C4-2B (cell line): ENCODE measurements at regions not wholly inside any gene's neighbourhood (a gene's known extent, or its start where the extent isn't known, plus 50 kb on each side); places are given as distances from the start of the nearest gene placed in this dataset.

ENCODE experiments used
- CTCF ChIP-seq: fragments of 450-650 bp; conservative IDR thresholded peaks from 2 replicates; pipeline ENCODE4 v1.5.1; 2017; ENCODE audit warnings: mild to moderate bottlenecking
- ZFX ChIP-seq: fragments of 450-650 bp; IDR thresholded peaks from 2 replicates; pipeline ENCODE4 v1.6.1; 2017

GRCh38 chr2:204040016-204040415 lies 103.5 kb downstream of the ICOS start:
- TF ChIP-seq CTCF: no peak
- no peak for TF ChIP-seq ZFX
